Heart left ventricle (tissue), 13 donors: ENCODE measurements at regions not wholly inside any gene's neighbourhood (a gene's known extent, or its start where the extent isn't known, plus 50 kb on each side); places are given as distances from the start of the nearest gene placed in this dataset.

Experiments used
- POLR2A ChIP-seq, 2 donors: fragments of 450-650 bp; IDR thresholded peaks; one replicate each; pipeline ENCODE4 v1.6.1; 2017; ENCODE audit warnings: antibody characterized with exemption in 2 of 2, mild to moderate bottlenecking in 2 of 2, moderate library complexity in 2 of 2
- TF ChIP-seq, protein P1 (sequence below), 12 donors: fragments of 200-600 bp; sonication (generic) in 4 of 12; IDR thresholded peaks; one replicate each; pipeline versions ENCODE4 v1.5.0 to v1.8.0; 2018 to 2022; ENCODE audit warnings: antibody characterized with exemption in 12 of 12, mild to moderate bottlenecking in 5 of 12
- donor health status: ischemic (EF 13 %, LVEDD 7.1; RV severe dilation, severe dysfunction).
- donor health status: DM: no; HTN: yes; CAD: no.
- donor health status: DM: no; HTN: no; CAD: no.
- donor health status: ischemic (EF 25% LVEDD 6.9; RV normal size, moderate dysfunction).
- donor health status: ischemic (EF 25% LVEDD 5.7; RV mildly dilated, moderate dysfunction).
- donor health status: ischemic (EF 35%, LVEDD 5.7; RV mildly dilated, moderate dysfunction).
- donor health status: nonischemic (EF 11% LVEDD 7.7; RV severe dilation, severe dysfunction).
- donor health status: DM: yes; HTN: yes; CAD: no.
- donor health status: PGD.
- donor health status: ischemic (EF 29% LVEDD 5.4; RV normal size, mild dysfunction).
- donor health status: nonischemic (EF 23%, LVEDD 6.1; RV moderate dilation, normal function).

DNA sequence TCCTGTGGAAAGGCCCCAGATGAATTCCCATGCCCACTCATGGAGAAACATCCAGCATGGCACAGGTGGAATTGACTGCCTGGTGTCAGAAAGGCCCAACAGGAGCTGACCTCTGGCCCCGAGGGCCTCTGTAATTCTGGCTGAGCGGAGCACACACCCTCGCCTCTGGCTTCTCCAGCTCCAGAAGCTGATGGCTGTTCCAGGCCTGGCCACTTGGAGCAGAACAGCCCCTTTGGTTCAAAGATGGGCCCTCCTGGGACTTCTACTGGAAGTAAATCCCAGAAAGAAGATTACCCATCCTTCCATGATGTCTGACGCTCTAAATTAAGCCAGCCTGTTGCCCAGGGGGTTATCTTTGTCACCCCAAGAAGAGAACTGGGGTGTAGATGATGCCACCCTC lies 275.1 kb upstream of the CDH4 start:
- TF ChIP-seq, protein P1, sequence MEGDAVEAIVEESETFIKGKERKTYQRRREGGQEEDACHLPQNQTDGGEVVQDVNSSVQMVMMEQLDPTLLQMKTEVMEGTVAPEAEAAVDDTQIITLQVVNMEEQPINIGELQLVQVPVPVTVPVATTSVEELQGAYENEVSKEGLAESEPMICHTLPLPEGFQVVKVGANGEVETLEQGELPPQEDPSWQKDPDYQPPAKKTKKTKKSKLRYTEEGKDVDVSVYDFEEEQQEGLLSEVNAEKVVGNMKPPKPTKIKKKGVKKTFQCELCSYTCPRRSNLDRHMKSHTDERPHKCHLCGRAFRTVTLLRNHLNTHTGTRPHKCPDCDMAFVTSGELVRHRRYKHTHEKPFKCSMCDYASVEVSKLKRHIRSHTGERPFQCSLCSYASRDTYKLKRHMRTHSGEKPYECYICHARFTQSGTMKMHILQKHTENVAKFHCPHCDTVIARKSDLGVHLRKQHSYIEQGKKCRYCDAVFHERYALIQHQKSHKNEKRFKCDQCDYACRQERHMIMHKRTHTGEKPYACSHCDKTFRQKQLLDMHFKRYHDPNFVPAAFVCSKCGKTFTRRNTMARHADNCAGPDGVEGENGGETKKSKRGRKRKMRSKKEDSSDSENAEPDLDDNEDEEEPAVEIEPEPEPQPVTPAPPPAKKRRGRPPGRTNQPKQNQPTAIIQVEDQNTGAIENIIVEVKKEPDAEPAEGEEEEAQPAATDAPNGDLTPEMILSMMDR (IDR thresholded peaks at IDR 0.05), result no peak
- no peak for TF ChIP-seq POLR2A (IDR thresholded peaks at IDR 0.05)
